ENCODE measurements at regions not wholly inside any gene's neighbourhood (a gene's known extent, or its start where the extent isn't known, plus 50 kb on each side); places are given as distances from the start of the nearest gene placed in this dataset.

GRCh38 chr12:124430491-124430890, 135.6 kb downstream of the RFLNA start:
- DNase-seq (ENCODE audit: low spot score): no peak

- DNase-seq (ENCODE audit: low spot score): no peak
Measured at GRCh38 chr12:124429535-124429934, 134.6 kb downstream of the RFLNA start.

GRCh38 chr12:124428792-124429281, 133.9 kb downstream of the RFLNA start:
- no peak for DNase-seq (ENCODE audit: low spot score)

- no peak for DNase-seq (ENCODE audit: low spot score)
Measured at GRCh38 chr12:124428136-124428791, 133.4 kb downstream of the RFLNA start.

GRCh38 chr12:124426594-124427555, 132.0 kb downstream of the RFLNA start:
- no peak for DNase-seq (ENCODE audit: low spot score)

GRCh38 chr12:124425667-124426066, 130.8 kb downstream of the RFLNA start:
- DNase-seq (ENCODE audit: low spot score): no peak

- no peak for DNase-seq (ENCODE audit: low spot score)
Measured at GRCh38 chr12:124424516-124424905, 129.6 kb downstream of the RFLNA start.

GRCh38 chr12:124423761-124424515, 129.0 kb downstream of the RFLNA start:
- no peak for DNase-seq (ENCODE audit: low spot score)

GRCh38 chr12:124422570-124423523, 128.0 kb downstream of the RFLNA start:
- peak; percentile 86 for DNase-seq (ENCODE audit: low spot score)

- peak; percentile 76 for DNase-seq (ENCODE audit: low spot score)
Measured at GRCh38 chr12:124422142-124422569, 127.3 kb downstream of the RFLNA start.

- no peak for DNase-seq (ENCODE audit: low spot score)
Measured at GRCh38 chr12:124420996-124421674, 126.2 kb downstream of the RFLNA start.

GRCh38 chr12:124420041-124420995, 125.4 kb downstream of the RFLNA start:
- no peak for DNase-seq (ENCODE audit: low spot score)

- DNase-seq (ENCODE audit: low spot score): no peak
Measured at GRCh38 chr12:124419292-124420040, 124.6 kb downstream of the RFLNA start.

GRCh38 chr12:124418791-124419190, 123.9 kb downstream of the RFLNA start:
- DNase-seq (ENCODE audit: low spot score): no peak

- DNase-seq (ENCODE audit: low spot score): no peak
Measured at GRCh38 chr12:124418156-124418555, 123.3 kb downstream of the RFLNA start.

GRCh38 chr12:124416516-124417395, 121.9 kb downstream of the RFLNA start:
- DNase-seq (ENCODE audit: low spot score): no peak

- no peak for DNase-seq (ENCODE audit: low spot score)
Measured at GRCh38 chr12:124415064-124415463, 120.2 kb downstream of the RFLNA start.

GRCh38 chr12:124413915-124414314, 119.0 kb downstream of the RFLNA start:
- no peak for DNase-seq (ENCODE audit: low spot score)

Measured in kidney tubule cell (primary cell).